H7 (cell line): ENCODE measurements at regions not wholly inside any gene's neighbourhood (a gene's known extent, or its start where the extent isn't known, plus 50 kb on each side); places are given as distances from the start of the nearest gene placed in this dataset.

ENCODE experiments used
- DNase-seq: peaks from one replicate; pipeline ENCODE4 v3.0.0; 2012
- H3K27me3 ChIP-seq: 2 replicates; pipeline ENCODE4 v1.6.0; 2011; ENCODE audit warnings: mild to moderate bottlenecking, low read length; ENCODE audit not compliant: control insufficient read depth, insufficient read depth
- H3K36me3 ChIP-seq: replicated peaks from 2 replicates; pipeline ENCODE4 v1.5.1; 2011; ENCODE audit warnings: low read length; ENCODE audit not compliant: control insufficient read depth, insufficient read depth
- H3K4me3 ChIP-seq: 2 replicates; pipeline ENCODE4 v1.5.1; 2011; ENCODE audit warnings: low read depth, mild to moderate bottlenecking, control low read depth, low read length, moderate library complexity; ENCODE audit not compliant: insufficient read depth

DNA sequence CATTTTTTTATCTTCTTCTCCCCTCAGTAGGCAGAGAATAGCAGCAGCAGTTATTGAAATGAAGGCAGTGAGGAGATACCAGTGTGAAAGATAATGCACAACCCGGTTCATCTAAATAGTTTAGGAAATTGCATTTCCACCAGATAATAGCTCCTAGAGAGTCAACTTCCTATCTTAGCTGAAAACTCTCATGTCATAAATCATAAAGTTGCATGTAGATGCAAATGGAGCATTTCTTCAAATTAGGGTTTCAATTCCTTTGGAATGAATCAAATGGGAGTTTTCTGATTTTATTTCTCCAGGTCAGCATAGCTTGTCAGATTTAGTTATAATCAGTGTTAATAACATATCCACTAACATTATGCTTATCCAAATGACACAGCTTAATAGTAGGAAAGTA lies 335.3 kb downstream of the CNTNAP4 start:
- Histone ChIP-seq H3K4me3 (no peak overlapping the region), H3K36me3 (no peaks in the 10 kb centered on the region), H3K27me3 (no peaks in the 10 kb centered on the region)
- DNase-seq, result no peak

DNA sequence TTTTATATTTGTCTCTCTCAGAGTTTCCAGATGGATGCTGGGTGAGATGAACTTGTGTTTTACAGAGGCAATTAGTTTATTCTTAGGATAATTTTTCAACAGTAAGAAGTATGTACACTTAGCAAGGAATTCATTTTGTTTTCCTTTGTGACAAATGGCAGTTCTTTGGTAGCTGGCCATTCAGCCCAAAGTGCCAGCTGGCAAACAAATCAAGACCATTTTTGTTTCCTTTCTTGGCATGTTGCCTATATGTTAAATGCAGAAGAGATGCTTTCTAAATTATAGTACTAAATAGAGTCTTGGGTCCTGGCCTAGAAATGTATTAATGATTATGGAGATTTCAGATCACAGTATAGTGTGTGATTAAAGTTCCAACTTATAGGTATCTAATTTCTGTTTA lies 337.1 kb downstream of the CNTNAP4 start:
- Histone ChIP-seq H3K27me3 (no peaks in the 10 kb centered on the region), H3K4me3 (no peak overlapping the region), H3K36me3 (no peaks in the 10 kb centered on the region)
- DNase-seq, result no peak

DNA sequence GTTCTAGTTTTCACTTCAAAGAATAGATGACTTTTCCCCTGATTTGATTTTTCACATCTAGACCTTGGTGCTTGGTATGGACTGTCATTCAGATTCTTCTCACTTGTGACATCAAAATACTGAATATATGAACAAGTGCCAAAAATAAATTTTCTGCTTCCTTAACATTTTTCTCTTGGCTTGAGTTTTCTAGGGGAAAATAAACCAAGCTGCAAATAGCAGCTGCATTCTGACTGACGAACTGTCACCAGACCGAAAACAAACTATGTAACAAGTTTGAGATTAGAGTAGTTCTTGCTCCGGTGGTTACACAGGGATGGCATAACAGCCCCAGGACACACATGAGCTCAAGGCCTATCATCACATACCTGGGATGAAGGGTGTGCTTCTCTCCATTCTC lies 345.7 kb downstream of the CNTNAP4 start:
- Histone ChIP-seq H3K36me3 (no peaks in the 10 kb centered on the region), H3K27me3 (no peaks in the 10 kb centered on the region), H3K4me3 (no peak overlapping the region)
- no peak for DNase-seq

GRCh38 chr16:76634847-76635697 lies 357.9 kb downstream of the CNTNAP4 start:
- H3K4me3 ChIP-seq, result no peak overlapping the region
- no peaks in the 10 kb centered on the region for H3K27me3 ChIP-seq
- no peaks in the 10 kb centered on the region for H3K36me3 ChIP-seq
- no peak for DNase-seq

DNA sequence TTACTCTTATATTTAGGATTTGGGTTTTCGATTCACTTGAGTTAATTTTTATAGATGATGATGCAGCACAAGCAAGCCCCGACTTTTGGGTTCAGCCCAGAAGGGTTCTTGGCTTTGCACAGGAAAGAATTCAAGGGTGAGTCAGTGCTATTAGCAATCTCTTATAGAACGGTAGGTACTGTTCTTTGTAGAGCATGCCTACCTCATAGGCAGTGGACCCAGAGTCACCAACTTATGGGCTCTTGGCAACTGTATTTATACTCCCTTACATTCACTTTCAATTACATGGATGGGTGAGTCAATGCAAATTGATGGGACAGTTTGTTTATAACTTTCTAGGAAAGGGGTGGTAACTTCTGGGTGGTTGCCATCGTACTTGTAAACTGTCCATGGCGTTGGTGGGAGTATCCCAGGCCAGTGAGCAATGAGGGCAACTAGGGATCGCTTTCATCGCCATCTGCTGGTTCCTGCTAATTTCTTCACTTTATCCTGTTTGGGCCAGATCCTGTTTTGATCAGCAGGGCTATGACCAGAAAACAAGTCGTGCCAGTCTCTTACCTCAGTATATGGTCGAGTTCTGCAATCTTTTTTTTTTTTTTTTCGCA lies 362.6 kb downstream of the CNTNAP4 start:
- DNase-seq, result peak; percentile 41
- no peaks in the 10 kb centered on the region for H3K36me3 ChIP-seq
- H3K27me3 ChIP-seq, result no peaks in the 10 kb centered on the region
- no peak overlapping the region for H3K4me3 ChIP-seq

DNA sequence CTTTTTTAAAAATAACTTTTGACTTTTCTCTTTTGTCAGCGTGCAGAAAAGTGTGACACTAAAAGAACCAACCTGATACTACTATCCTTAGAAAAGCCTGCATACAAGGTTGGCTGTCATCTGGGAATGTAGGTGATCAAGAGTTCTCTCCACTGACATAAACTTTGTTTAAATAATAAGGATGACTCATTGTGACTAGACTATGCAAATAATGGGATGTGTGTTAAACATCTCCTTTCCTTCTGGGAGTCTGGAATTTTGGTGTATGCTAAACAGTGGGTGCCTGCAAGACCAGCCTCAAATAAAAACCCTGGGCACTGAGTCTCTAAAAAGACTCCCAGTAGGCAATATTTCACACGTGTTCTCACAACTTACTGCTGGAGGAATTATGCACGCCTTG lies 373.4 kb downstream of the CNTNAP4 start:
- Histone ChIP-seq H3K36me3 (no peaks in the 10 kb centered on the region), H3K27me3 (no peaks in the 10 kb centered on the region), H3K4me3 (no peak overlapping the region)
- DNase-seq, result no peak

GRCh38 chr16:76653390-76654026 lies 376.3 kb downstream of the CNTNAP4 start:
- H3K4me3 ChIP-seq, result no peak overlapping the region
- DNase-seq, result no peak

DNA sequence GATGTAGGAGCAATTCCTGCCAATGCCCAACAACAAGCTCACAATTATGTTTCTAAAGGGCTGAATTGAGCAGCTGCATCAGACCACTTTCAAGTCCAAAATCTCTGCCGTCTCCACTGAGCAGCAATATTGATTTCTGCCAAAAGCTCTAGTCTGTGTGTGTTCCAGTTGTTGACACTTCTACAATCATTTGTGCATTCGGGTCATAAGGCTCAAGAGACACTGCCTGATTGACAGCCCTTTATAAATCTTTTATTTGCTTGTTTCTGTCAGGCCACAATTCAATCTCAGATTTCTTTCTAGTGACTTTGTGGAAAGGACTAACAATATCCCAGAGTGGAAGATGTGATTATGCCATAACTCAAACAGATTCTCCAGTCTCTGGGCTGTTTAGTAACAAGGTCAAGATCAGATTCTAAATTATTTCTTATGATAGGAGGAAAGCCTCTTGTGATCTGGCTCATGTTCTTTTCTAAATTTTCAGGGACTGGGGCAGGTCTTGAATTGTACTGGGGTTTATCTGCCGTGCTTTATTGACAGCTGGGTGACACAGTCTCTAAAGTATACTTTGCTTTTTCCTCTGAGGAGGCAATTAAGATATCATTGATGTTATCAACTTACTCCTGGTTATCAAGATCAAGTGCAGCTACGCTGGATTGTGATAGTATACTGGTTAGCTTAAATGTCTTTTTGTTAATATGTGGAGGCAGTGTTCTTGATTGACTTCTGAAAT lies 377.1 kb downstream of the CNTNAP4 start:
- H3K4me3 ChIP-seq, result no peak overlapping the region
- H3K36me3 ChIP-seq, result no peaks in the 10 kb centered on the region
- no peak for DNase-seq
- no peaks in the 10 kb centered on the region for H3K27me3 ChIP-seq

More at GRCh38 chr16:76653390-76654026, 376.3 kb downstream of the CNTNAP4 start:
- no peaks in the 10 kb centered on the region for H3K27me3 ChIP-seq
- H3K36me3 ChIP-seq, result no peaks in the 10 kb centered on the region

GRCh38 chr16:76656994-76657393 lies 379.8 kb downstream of the CNTNAP4 start:
- Histone ChIP-seq H3K27me3 (no peaks in the 10 kb centered on the region), H3K4me3 (no peak overlapping the region), H3K36me3 (no peaks in the 10 kb centered on the region)
- no peak for DNase-seq

DNA sequence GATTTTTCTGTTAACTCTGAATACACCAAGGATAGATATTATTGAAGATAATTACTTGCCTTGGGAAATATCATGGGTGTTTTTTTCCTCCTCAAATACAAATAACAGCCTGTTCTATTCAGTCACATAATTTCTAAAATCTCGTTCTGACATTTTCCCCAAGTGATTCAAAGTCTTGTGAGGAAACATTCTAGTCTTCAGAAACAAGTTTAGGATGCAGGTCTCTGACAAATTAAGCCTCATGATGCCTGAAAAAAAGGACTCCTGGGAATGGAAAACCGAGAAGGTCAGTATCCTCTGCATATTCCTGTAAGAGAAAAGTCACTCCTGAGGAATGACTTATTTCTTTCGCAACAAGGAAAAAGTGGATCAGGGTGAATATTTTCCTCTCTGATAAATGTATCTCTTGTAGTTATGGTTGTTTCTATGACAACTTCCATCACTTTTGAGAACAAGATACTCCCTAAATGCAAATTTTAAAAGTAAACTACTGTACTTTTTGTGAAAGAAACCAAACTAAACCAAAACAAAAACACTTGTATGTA lies 384.6 kb downstream of the CNTNAP4 start:
- Histone ChIP-seq H3K4me3 (no peak overlapping the region), H3K36me3 (no peaks in the 10 kb centered on the region), H3K27me3 (no peaks in the 10 kb centered on the region)
- DNase-seq, result no peak

GRCh38 chr16:76665571-76666275 lies 388.5 kb downstream of the CNTNAP4 start:
- no peak for DNase-seq
- Histone ChIP-seq H3K27me3 (no peaks in the 10 kb centered on the region), H3K4me3 (no peak overlapping the region), H3K36me3 (no peaks in the 10 kb centered on the region)

- no peaks in the 10 kb centered on the region for H3K27me3 ChIP-seq
- no peaks in the 10 kb centered on the region for H3K36me3 ChIP-seq
- no peak overlapping the region for H3K4me3 ChIP-seq
- no peak for DNase-seq
These were observed 391.1 kb downstream of the CNTNAP4 start for GRCh38 chr16:76668207-76668725.

DNA sequence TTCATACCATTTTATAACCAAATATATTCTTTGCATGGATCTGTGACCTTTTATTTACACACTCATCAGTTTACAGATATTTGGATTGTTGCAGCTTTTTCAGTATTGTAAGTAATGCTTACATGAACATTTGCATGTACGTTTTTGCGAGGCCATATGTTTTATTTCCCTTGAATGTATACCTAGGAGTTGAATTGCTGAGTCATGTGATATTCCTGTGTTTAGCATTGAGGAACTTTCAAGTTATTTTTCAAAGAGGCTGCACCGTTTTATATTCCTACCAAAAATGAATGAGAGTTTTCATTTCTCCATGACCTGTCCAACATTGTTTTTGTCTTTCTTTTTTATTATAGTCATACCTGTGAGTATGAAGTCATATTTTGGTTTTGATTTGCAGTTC lies 392.1 kb downstream of the CNTNAP4 start:
- no peaks in the 10 kb centered on the region for H3K36me3 ChIP-seq
- DNase-seq, result no peak
- H3K4me3 ChIP-seq, result no peak overlapping the region
- H3K27me3 ChIP-seq, result no peaks in the 10 kb centered on the region
